Effector memory CD8-positive, alpha-beta T cell (primary cell): ENCODE measurements at regions not wholly inside any gene's neighbourhood (a gene's known extent, or its start where the extent isn't known, plus 50 kb on each side); places are given as distances from the start of the nearest gene placed in this dataset.
"Not testable (repeated sequence)": the region's sequence is repeated elsewhere in the genome, so short reads cannot be mapped to it uniquely, and the experiment has no call there.

ENCODE experiments used
- ATAC-seq: fragments of 150-1000 bp; cut with Tn5 transposase; replicated peaks from 2 replicates; pipeline ENCODE4 v1.10.0; 2021; ENCODE audit warnings: mild to moderate bottlenecking, moderate library complexity
- DNase-seq, 3 experiments: peaks; one replicate each; pipeline ENCODE4 v3.0.0; 2021
- H3K27ac Mint-ChIP-seq, 2 donors: one replicate each; pipeline ENCODE4 v1.8.0; 2022; ENCODE audit warnings: mild to moderate bottlenecking in 2 of 2, mixed read lengths in 2 of 2, moderate library complexity in 2 of 2
- H3K27me3 Mint-ChIP-seq, 2 donors: one replicate each; pipeline ENCODE4 v1.8.0; 2022; ENCODE audit warnings: mixed read lengths in 2 of 2
- H3K36me3 Mint-ChIP-seq: one replicate; pipeline ENCODE4 v1.8.0; 2022; ENCODE audit warnings: mild to moderate bottlenecking, moderate library complexity, mixed read lengths; ENCODE audit not compliant: insufficient read depth
- H3K4me1 Mint-ChIP-seq, 2 donors: one replicate each; pipeline ENCODE4 v1.8.0; 2022; ENCODE audit warnings: low read depth in 2 of 2, mixed read lengths in 2 of 2
- H3K4me3 Mint-ChIP-seq, 2 donors: one replicate each; pipeline ENCODE4 v1.8.0; 2022; ENCODE audit warnings: mild to moderate bottlenecking in 2 of 2, mixed read lengths in 2 of 2, moderate library complexity in 2 of 2
- H3K9me3 Mint-ChIP-seq, 2 donors: one replicate each; pipeline ENCODE4 v1.8.0; 2022; ENCODE audit warnings: mixed read lengths in 2 of 2

DNA sequence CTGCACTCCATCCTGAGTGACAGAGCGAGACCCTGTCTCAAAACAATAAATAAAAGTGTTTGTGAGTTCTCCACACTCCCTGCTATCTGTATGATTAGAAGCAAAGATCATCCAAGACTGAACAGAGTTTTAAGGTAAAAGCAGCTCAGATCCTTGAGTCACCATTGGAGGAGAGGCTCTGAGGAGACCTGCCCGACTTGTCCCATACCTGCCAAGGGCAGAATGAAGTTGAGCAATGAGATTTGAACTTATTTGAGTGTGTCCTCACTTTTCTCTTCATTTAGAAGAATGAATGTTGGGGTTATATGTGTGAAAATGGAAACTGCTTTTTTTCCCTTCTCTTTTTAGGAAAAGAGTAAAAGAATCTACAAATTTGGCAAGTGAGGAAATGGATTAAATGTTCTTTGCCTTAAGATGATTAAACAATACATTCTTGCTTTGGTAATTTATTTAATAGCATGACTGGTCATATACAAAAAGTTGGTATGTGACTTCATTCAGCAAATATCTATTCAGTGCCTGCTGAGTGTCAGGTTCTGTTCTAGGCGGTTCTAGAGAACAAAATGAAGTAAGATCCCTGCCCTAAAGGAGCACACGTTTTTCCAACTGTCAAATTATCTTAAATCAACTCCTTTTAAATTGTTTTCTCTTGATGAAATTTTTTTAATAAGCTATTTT lies 195.7 kb downstream of the ALDH8A1 start:
- Mint-ChIP-seq H3K27ac (no peak overlapping the region), H3K9me3 (no peaks in the 10 kb centered on the region), H3K36me3 (no peaks in the 10 kb centered on the region), H3K27me3 (peaks cover 20 to 39% of the 10 kb centered on the region in 2 donors), H3K4me1 (no peaks in the 10 kb centered on the region), H3K4me3 (no peak overlapping the region)
- no peak for DNase-seq
- no peak for ATAC-seq

DNA sequence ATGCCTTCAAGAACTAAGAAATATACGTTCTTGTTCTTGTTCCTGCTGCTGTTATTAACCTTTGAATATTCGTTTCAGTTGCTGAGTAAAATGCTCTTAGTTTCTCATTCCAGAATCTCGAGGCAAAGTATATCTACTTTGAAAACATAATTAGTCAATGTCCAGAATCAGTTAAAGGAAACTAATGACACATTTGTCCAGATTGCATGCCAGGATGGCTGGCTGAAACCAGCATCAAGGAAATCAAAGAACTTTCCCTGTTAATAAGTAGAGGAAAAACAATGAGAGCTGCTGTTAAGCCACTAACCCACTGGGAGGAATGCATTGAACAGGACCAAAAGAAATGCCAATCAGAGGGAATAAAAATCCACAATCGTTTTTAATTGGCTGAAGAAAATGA lies 196.9 kb downstream of the ALDH8A1 start:
- Mint-ChIP-seq H3K36me3 (no peaks in the 10 kb centered on the region), H3K4me1 (no peaks in the 10 kb centered on the region), H3K4me3 (no peak overlapping the region), H3K27me3 (peaks cover 12 to 39% of the 10 kb centered on the region in 2 donors), H3K9me3 (no peaks in the 10 kb centered on the region), H3K27ac (no peak overlapping the region)
- DNase-seq (no peak), ATAC-seq (no peak)

GRCh38 chr6:134752445-134752844 lies 197.5 kb downstream of the ALDH8A1 start:
- H3K4me3 Mint-ChIP-seq = no peak overlapping the region
- ATAC-seq = no peak
- no peaks in the 10 kb centered on the region for H3K9me3 Mint-ChIP-seq
- H3K36me3 Mint-ChIP-seq = no peaks in the 10 kb centered on the region
- H3K27ac Mint-ChIP-seq = no peak overlapping the region
- DNase-seq = no peak
- no peaks in the 10 kb centered on the region for H3K4me1 Mint-ChIP-seq
- H3K27me3 Mint-ChIP-seq = peaks cover 12 to 40% of the 10 kb centered on the region in 2 donors

DNA sequence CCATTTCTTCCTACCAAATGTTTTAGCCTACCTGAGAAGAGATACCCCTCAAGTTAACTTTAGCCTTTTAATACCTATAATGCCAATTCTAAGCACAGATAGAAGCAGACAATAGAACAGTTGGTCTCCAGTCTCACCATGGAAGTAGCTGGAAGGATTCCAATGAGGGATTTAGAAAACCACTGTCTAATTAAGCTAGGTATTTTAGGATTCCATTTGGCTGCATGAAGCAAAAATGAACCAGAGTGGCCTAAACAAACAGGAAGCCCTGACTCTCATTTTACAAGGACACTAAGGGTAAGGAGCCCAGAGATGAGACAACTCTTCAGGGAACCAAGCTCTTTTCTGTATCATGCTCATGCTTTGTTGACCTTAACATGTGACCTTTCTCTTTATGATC lies 199.2 kb downstream of the ALDH8A1 start:
- no peaks in the 10 kb centered on the region for H3K36me3 Mint-ChIP-seq
- no peaks in the 10 kb centered on the region for H3K4me1 Mint-ChIP-seq
- no peak overlapping the region for H3K27ac Mint-ChIP-seq
- no peak for ATAC-seq
- H3K4me3 Mint-ChIP-seq = no peak overlapping the region
- H3K9me3 Mint-ChIP-seq = no peaks in the 10 kb centered on the region
- H3K27me3 Mint-ChIP-seq = peaks cover 15 to 38% of the 10 kb centered on the region in 2 donors
- DNase-seq = no peak

DNA sequence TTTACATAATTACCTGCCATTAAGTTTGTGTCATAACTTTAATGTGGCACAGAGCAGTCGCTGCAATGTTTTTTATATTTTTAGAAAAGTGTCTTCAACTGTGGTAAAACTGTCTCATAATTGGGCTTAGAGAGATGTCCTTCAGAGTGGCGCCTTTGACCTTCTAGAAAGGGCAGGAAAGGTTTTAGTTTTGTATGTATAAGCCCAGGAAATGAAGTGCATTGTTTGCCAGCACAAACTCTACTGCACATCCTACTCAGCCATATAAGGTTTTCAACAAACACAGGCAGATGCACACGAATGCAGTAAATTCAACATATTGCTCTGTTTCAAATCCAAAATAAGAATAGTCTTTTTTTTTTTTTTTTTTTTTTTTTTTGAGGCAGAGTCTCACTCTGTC lies 201.4 kb downstream of the ALDH8A1 start:
- Mint-ChIP-seq H3K4me3 (no peak overlapping the region), H3K27ac (no peak overlapping the region), H3K9me3 (no peaks in the 10 kb centered on the region), H3K4me1 (no peaks in the 10 kb centered on the region), H3K36me3 (no peaks in the 10 kb centered on the region), H3K27me3 (peaks cover 14 to 34% of the 10 kb centered on the region in 2 donors)
- DNase-seq (no peak), ATAC-seq (no peak)

- not testable (repeated sequence) for H3K4me1 Mint-ChIP-seq, H3K36me3 Mint-ChIP-seq, ATAC-seq, H3K9me3 Mint-ChIP-seq, H3K27ac Mint-ChIP-seq, H3K4me3 Mint-ChIP-seq, DNase-seq
- H3K27me3 Mint-ChIP-seq = peaks cover 14 to 33% of the 10 kb centered on the region in 2 donors
Observed at GRCh38 chr6:134747197-134747596, 202.7 kb downstream of the ALDH8A1 start.

DNA sequence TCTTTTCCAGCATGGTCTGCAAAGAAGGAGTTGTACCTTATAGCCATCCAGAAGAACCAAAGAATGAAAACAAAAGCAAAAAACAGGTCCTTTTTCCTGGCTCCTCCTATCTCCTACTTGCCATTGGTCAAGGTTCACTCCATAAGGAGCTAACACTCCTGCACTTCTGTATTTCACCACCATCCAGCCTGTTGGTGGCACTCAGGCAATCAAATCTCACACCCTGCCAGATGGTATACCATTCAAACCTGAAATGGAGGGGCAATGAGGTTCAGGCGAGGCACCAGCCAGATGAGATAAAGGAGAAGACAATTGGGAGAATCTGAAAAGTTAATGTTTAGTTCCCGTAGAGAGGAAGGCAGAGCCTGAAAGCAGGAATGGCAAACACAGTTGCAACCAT lies 203.8 kb downstream of the ALDH8A1 start:
- no peak overlapping the region for H3K4me3 Mint-ChIP-seq
- DNase-seq (no peak), ATAC-seq (no peak)
- H3K36me3 Mint-ChIP-seq = no peaks in the 10 kb centered on the region
- H3K4me1 Mint-ChIP-seq = no peaks in the 10 kb centered on the region
- no peak overlapping the region for H3K27ac Mint-ChIP-seq
- peaks cover 18 to 40% of the 10 kb centered on the region in 2 donors for H3K27me3 Mint-ChIP-seq
- H3K9me3 Mint-ChIP-seq = no peaks in the 10 kb centered on the region

DNA sequence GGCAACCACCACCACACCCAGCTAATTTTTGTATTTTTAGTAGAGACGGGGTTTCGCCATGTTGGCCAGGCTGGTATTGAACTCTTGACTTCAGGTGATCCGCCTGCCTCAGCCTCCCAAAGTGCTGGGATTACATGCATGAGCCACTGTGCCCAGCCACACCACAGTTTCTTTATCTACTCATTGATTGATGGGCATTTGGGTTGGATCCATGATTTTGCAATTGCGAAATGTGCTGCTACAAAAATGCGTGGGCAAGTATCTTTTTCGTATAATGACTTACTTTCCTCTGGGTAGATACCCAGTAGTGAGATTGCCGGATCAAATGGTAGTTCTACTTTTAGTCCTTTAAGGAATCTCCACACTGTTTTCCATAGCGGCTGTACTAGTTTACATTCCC lies 204.7 kb downstream of the ALDH8A1 start:
- H3K36me3 Mint-ChIP-seq, H3K4me3 Mint-ChIP-seq, H3K9me3 Mint-ChIP-seq, H3K4me1 Mint-ChIP-seq, ATAC-seq, DNase-seq, H3K27ac Mint-ChIP-seq: not testable (repeated sequence)
- H3K27me3 Mint-ChIP-seq = peaks cover 19 to 48% of the 10 kb centered on the region in 2 donors

DNA sequence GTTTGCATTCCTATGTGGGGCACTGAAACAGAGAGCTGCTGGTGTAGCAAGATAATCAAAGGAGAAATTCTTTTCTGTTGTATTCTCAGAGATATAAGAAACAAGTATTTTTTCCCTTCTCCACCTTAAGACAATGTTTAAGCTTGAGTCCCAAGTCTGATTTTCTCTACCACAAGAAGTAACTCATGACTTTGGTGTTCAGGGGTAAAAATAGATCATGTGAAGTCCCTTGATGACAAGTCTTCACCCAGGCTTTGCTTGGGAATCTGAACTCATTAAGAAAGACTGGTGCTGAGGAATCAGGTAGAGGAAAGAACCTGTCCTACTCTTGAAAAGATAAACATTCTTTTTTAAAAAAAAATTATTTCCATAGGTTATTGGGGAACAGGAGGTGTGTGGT lies 205.6 kb downstream of the ALDH8A1 start:
- no peaks in the 10 kb centered on the region for H3K9me3 Mint-ChIP-seq
- H3K4me1 Mint-ChIP-seq = no peaks in the 10 kb centered on the region
- DNase-seq (no peak), ATAC-seq (no peak)
- peaks cover 19 to 48% of the 10 kb centered on the region in 2 donors for H3K27me3 Mint-ChIP-seq
- no peak overlapping the region for H3K27ac Mint-ChIP-seq
- H3K36me3 Mint-ChIP-seq = no peaks in the 10 kb centered on the region
- no peak overlapping the region for H3K4me3 Mint-ChIP-seq

GRCh38 chr6:134741200-134741536 lies 208.7 kb downstream of the ALDH8A1 start:
- Mint-ChIP-seq H3K27me3 (peaks cover 17 to 46% of the 10 kb centered on the region in 2 donors), H3K4me3 (no peak overlapping the region), H3K27ac (no peak overlapping the region), H3K9me3 (no peaks in the 10 kb centered on the region), H3K4me1 (no peaks in the 10 kb centered on the region), H3K36me3 (no peaks in the 10 kb centered on the region)
- DNase-seq = no peak
- ATAC-seq = no peak

DNA sequence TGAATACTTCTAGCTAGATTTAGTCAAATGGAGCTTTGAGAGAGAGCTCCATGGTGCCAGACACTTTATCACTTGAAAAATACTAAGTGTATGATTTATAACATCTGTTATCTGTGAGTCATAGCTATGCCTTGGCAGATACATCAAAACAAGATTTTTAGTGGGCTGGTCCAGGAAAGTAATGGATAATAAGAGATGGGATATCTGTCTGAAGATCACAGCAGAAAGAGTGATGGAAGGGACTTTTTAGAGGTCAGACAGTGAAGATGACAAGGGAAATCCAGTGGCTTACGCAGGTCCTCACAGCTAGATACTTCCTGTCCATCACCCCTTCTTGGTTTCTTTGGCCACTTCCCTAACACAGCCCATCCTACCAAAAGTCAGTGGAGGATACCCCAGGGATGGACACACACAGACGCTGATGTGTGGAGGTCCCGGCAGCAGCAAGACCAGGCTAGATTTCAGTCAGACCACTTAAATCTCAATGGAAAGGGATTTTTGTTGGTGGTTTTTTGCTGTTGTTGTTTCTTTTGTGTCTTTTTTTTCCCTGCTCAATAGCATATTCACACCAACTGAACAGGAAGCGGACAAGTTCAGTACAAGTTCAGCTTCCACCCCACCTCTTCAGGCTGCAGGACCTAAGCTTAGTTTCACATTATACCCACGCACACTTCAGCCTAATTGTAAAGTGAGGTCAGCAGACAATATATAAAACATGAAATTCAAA lies 209.3 kb downstream of the ALDH8A1 start:
- peaks cover 18 to 42% of the 10 kb centered on the region in 2 donors for H3K27me3 Mint-ChIP-seq
- no peak overlapping the region for H3K27ac Mint-ChIP-seq
- no peaks in the 10 kb centered on the region for H3K4me1 Mint-ChIP-seq
- no peaks in the 10 kb centered on the region for H3K9me3 Mint-ChIP-seq
- H3K36me3 Mint-ChIP-seq = no peaks in the 10 kb centered on the region
- ATAC-seq (no peak), DNase-seq (no peak)
- no peak overlapping the region for H3K4me3 Mint-ChIP-seq

DNA sequence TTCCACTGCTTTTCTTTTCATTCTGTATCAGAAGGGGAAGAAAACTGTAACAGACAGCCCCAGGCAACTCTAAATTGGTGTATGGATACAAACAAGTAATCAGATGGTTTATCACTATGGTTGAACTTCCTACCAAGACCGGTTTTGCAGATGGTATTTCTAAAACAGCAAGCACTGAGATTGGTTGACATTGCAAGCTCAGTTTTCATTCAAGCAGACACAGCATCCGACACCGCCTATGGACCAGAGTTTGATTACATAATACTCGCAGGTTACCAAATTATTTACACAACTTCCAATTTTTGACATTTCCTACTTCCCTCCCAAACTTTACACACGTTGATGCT lies 209.9 kb downstream of the ALDH8A1 start:
- no peaks in the 10 kb centered on the region for H3K4me1 Mint-ChIP-seq
- no peaks in the 10 kb centered on the region for H3K36me3 Mint-ChIP-seq
- peaks cover 13 to 36% of the 10 kb centered on the region in 2 donors for H3K27me3 Mint-ChIP-seq
- H3K27ac Mint-ChIP-seq = no peak overlapping the region
- no peak for DNase-seq
- H3K9me3 Mint-ChIP-seq = no peaks in the 10 kb centered on the region
- no peak for ATAC-seq
- no peak overlapping the region for H3K4me3 Mint-ChIP-seq

GRCh38 chr6:134739299-134740026 lies 210.4 kb downstream of the ALDH8A1 start:
- H3K27me3 Mint-ChIP-seq = peaks cover 13 to 35% of the 10 kb centered on the region in 2 donors
- no peak for DNase-seq
- no peak overlapping the region for H3K4me3 Mint-ChIP-seq
- H3K36me3 Mint-ChIP-seq = no peaks in the 10 kb centered on the region
- H3K4me1 Mint-ChIP-seq = no peaks in the 10 kb centered on the region
- no peaks in the 10 kb centered on the region for H3K9me3 Mint-ChIP-seq
- H3K27ac Mint-ChIP-seq = no peak overlapping the region
- no peak for ATAC-seq
